GM23248 (cell line): ENCODE measurements at regions not wholly inside any gene's neighbourhood (a gene's known extent, or its start where the extent isn't known, plus 50 kb on each side); places are given as distances from the start of the nearest gene placed in this dataset.

ENCODE experiments used
- EZH2 ChIP-seq: fragments of 200-600 bp; sonication (generic); IDR thresholded peaks from 2 replicates; pipeline ENCODE4 v1.6.1; 2018; ENCODE audit warnings: antibody characterized with exemption, mild to moderate bottlenecking; ENCODE audit not compliant: insufficient read depth, poor library complexity, severe bottlenecking
- EZH2phosphoT487 ChIP-seq: fragments of 200-600 bp; sonication (generic); IDR thresholded peaks from 2 replicates; pipeline ENCODE4 v1.6.1; 2018; ENCODE audit warnings: antibody characterized with exemption, moderate library complexity, mild to moderate bottlenecking, low read depth; ENCODE audit not compliant: insufficient read depth

- TF ChIP-seq EZH2 (no peak), EZH2phosphoT487 (no peak)
These were observed 216.0 kb upstream of the TPM1 start for GRCh38 chr15:62826561-62826960.
